Head of caudate nucleus (tissue), 42 donors: ENCODE measurements at regions not wholly inside any gene's neighbourhood (a gene's known extent, or its start where the extent isn't known, plus 50 kb on each side); places are given as distances from the start of the nearest gene placed in this dataset.

Experiments used
- DNase-seq, 42 donors: peaks; one replicate each; pipeline versions ENCODE4 v3.0.0 to v3.0.0-alpha.2; 2020 to 2021; ENCODE audit warnings: mixed read lengths in 7 of 42
- intact Hi-C: fragments of 100-400 bp; cut with DNase I; formaldehyde crosslinking; loops from one replicate; pipeline ENCODE4 v1.15.0; 2022

GRCh38 chr2:186254759-186255158 is 231.3 kb upstream of the ZC3H15 start:
- intact Hi-C loops: no loop called here
- no peak for DNase-seq

- intact Hi-C loops: no loop called here
- no peak for DNase-seq
These were observed 230.2 kb upstream of the ZC3H15 start for GRCh38 chr2:186255823-186256222.

GRCh38 chr2:186256540-186256939 is 229.5 kb upstream of the ZC3H15 start:
- peak in 2 of 42 donors; percentile 15 to 20 for DNase-seq
- intact Hi-C loops: no loop called here

- intact Hi-C loops: no loop called here
- DNase-seq: no peak
These were observed 222.3 kb upstream of the ZC3H15 start for GRCh38 chr2:186263673-186264250.

GRCh38 chr2:186269536-186269935 is 216.5 kb upstream of the ZC3H15 start:
- no peak for DNase-seq
- intact Hi-C loops: no loop called here

- no peak for DNase-seq
- intact Hi-C loops: no loop called here
These were observed 212.1 kb upstream of the ZC3H15 start for GRCh38 chr2:186273953-186274352.

GRCh38 chr2:186274936-186275575 is 211.0 kb upstream of the ZC3H15 start:
- intact Hi-C loops: no loop called here
- DNase-seq: no peak

- no peak for DNase-seq
- intact Hi-C loops: no loop called here
These were observed 209.2 kb upstream of the ZC3H15 start for GRCh38 chr2:186276909-186277308.

GRCh38 chr2:186281726-186282125 is 204.3 kb upstream of the ZC3H15 start:
- intact Hi-C loops: no loop called here
- no peak for DNase-seq

- no peak for DNase-seq
- intact Hi-C loops: no loop called here
These were observed 191.7 kb upstream of the ZC3H15 start for GRCh38 chr2:186294248-186294888.

- DNase-seq: no peak
- intact Hi-C loops: no loop called here
These were observed 186.4 kb upstream of the ZC3H15 start for GRCh38 chr2:186299610-186300009.

- intact Hi-C loops: no loop called here
- DNase-seq: no peak
These were observed 183.8 kb upstream of the ZC3H15 start for GRCh38 chr2:186302263-186302662.

GRCh38 chr2:186303091-186303490 is 183.0 kb upstream of the ZC3H15 start:
- DNase-seq: no peak
- intact Hi-C loops: no loop called here

GRCh38 chr2:186304064-186304463 is 182.0 kb upstream of the ZC3H15 start:
- intact Hi-C loops: no loop called here
- DNase-seq: no peak

GRCh38 chr2:186306754-186307153 is 179.3 kb upstream of the ZC3H15 start:
- intact Hi-C loops: no loop called here
- DNase-seq: no peak

- intact Hi-C loops: no loop called here
- no peak for DNase-seq
These were observed 178.2 kb upstream of the ZC3H15 start for GRCh38 chr2:186307871-186308270.

GRCh38 chr2:186308347-186308746 is 177.7 kb upstream of the ZC3H15 start:
- DNase-seq: no peak
- intact Hi-C loops: no loop called here

GRCh38 chr2:186309901-186310300 is 176.2 kb upstream of the ZC3H15 start:
- DNase-seq: peak in 2 of 42 donors; percentile 8 to 9
- intact Hi-C loops: no loop called here

- DNase-seq: no peak
- intact Hi-C loops: no loop called here
These were observed 167.0 kb upstream of the ZC3H15 start for GRCh38 chr2:186319105-186319504.

- intact Hi-C loops: no loop called here
- no peak for DNase-seq
These were observed 160.1 kb upstream of the ZC3H15 start for GRCh38 chr2:186325827-186326535.
